Cardiac septum (tissue), 1 donor: ENCODE measurements at regions not wholly inside any gene's neighbourhood (a gene's known extent, or its start where the extent isn't known, plus 50 kb on each side); places are given as distances from the start of the nearest gene placed in this dataset.
"Not testable (repeated sequence)": the region's sequence is repeated elsewhere in the genome, so short reads cannot be mapped to it uniquely, and the experiment has no call there.

ENCODE experiments used
- DNase-seq: peaks from one replicate; pipeline ENCODE4 v3.0.0-alpha.2; 2020; ENCODE audit warnings: low spot score
- intact Hi-C: fragments of 100-400 bp; cut with DNase I; formaldehyde crosslinking; loops from one replicate; pipeline ENCODE4 v1.14.0; 2022
- donor health status: DM: no; HTN: no; CAD: no.

DNA sequence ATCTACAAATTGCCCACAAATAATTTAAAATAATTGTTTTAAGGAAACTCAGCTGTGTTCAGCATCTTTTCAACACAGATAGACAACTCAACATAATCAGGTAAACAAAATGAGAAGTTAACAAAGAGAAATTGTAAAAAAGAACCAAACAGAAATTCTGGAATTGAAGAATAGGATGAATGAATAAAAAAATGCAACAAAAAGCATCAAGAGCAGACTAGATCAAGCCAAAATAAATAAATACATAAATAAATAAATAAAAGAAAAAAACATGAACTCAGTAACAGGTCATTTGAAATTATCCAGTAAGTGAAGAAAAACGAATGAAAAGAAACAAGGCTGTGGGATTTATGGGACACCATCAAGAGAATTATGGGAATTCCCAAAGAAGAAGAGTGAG lies 94.0 kb upstream of the CDK6 start:
- intact Hi-C loops = no loop called here
- no peak for DNase-seq

DNA sequence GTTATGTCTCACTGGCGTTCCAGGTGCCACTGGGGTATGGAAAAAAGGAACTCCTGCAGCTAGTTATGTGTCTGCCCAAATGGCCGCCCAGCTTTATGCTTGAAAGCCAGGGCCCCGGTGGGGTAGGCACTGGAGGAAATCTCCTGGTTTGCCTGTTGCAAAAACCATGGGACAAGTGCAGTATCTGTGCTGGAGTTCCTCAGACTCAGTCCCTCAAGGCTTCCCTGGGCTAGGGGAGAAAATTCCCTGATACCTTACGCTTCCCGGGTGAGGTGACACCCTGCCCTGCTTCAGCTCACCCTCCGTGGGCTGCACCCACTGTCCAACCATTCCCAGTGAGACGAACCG lies 90.3 kb upstream of the CDK6 start:
- intact Hi-C loops = no loop called here
- DNase-seq = no peak

DNA sequence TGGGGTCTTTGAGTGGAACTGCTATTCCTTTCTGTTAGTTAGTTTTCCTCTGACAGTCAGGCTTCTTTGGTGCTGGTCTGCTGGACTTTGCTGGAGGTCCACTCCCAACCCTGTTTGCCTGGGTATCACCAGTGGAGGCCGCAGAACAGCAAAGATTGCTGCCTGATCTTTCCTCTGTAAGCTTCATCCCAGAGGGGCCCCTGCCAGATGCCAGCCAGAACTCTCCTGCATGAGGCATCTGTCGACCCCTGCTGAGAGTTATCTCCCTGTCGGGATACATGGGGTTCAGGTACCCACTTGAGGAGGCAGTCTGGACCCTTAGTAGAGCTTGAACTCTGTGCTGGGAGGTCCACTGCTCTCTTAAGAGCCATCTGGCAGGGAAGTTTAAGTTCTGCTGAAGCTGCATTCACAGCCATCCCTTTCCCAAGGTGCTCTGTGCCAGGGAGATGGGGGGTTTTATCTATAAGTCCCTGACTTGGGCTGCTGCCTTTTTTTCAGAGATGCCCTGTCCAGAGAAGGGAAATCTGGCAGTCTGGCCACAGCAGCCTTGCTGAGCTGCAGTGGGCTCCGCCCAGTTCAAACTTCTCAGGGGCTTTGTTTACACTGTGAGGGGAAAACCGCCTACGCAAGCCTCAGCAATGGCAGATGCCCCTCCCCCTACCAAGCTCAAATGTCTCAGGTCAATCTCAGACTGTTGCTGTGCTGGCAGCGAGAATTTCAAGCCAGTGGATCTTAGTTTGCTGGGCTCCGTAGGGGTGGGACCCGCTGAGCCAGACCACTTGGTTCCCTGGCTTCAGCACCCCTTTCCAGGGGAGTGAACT lies 89.7 kb upstream of the CDK6 start:
- intact Hi-C loops = no loop called here
- no peak for DNase-seq

DNA sequence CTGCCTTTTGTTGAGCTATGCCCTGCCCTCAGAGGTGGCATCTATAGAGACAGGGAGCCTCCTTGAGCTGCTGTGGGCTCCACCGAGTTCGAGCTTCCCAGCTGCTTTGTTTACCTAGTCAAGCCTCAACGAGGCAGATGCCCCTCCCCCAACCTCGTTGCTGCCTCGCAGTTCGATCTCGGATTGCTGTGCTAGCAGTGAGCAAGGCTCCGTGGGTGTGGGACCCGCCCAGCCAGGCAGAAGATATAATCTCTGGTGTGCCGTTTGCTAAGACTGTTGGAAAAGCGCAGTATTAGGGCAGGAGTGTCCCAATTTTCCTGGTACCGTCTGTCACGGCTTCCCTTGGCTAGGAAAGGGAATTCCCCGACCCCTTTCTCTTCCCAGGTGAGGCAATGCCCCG lies 88.4 kb upstream of the CDK6 start:
- intact Hi-C loops = no loop called here
- DNase-seq = no peak

DNA sequence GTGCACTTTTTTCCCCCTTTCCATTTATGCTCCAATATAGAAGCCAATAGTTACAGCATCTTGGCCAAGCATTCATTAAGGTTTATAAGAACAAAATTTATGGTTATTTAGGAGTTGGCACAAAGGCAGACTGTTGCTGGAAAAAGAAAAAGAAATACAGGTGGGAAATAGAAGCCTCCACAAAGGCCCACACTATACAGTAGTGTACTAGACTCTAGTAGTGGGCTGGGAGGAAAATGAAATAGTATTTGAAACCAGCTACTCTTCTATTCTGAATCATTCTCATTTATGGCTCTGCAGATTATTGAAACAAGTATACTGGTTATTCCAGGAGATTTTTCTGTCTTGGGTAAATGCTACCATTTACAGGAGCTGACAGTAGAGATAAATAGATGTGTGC lies 80.9 kb upstream of the CDK6 start:
- intact Hi-C loops = no loop called here

DNA sequence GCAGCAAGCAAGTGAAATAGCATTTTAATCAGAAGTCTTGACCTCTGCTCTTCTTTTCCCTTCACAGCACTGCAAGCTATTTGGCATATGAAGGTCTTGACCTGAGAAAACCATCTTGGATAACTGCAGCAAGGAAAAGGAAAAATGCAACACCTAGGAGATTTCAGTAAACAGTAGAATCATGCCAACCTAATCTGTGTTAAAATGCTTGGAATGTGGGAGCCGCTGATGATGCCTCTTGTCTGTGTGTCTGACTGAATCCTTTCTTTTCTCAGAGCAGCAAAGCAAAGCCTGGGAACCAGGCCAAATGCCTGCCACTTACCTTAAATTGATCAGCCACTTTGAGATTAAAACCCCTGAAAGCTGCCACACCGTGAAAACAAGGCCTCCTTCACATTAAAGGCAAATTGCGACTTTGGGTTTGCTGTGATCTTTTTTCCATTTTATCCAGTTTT lies 80.4 kb upstream of the CDK6 start:
- no peak for DNase-seq
- intact Hi-C loops = no loop called here

More for the DNA sequence above, 80.9 kb upstream of the CDK6 start:
- no peak for DNase-seq

DNA sequence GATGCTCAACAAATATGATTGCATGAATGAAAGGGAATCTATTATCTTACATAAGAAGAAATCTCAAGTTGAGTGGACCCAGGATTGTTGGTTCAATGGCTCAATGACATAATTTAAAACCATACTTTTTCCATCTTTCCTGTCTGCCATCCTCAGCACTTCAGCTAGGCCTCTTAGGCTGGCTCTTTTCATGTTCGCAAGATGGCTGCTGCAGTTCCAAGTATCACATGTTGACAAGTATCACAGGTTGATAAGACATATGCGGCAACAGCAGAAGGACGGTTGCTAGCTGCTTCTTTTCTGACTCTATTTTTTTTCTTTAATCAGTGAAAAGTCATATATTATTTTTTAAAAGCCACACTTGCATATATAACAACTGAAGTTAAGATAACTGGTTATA lies 79.0 kb upstream of the CDK6 start:
- no peak for DNase-seq
- intact Hi-C loops = no loop called here

DNA sequence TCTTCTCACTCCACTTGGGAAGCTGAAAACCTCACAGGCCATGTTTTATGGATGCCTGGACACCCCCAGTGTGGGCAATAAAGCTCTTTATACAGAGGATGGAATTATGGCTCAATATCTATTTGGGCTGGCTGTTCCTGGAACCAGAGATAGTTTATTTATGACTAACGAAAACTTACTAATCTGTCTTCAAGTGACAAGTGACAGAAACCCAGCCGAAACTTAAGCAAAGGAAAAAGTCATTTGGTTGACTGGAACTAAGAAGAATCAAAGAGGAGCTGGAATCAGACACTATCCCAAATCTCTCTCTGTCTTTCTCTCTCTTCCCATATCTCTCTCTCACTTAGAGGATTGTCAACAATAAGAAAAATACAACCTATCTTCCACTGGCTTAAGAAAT lies 78.3 kb upstream of the CDK6 start:
- intact Hi-C loops = no loop called here

DNA sequence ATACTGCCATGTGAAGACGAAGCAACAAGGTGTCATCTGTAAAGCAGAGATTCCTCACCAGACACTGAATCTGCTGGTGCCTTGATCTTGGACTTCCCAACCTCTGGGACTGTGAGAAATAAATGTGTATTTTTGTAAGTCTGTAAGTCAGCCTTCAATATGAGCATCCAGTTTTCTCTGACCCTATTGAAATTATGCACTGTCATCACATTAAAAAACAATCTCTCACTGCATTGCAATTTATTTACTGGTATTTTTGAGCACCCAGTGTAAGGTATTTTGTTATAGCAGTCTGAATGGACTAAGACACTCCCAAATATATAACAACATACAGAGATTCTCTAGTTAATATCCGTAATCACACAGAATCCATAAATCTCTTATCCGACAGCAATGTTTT lies 77.5 kb upstream of the CDK6 start:
- no peak for DNase-seq
- intact Hi-C loops = no loop called here

More for the DNA sequence above, 78.3 kb upstream of the CDK6 start:
- no peak for DNase-seq

DNA sequence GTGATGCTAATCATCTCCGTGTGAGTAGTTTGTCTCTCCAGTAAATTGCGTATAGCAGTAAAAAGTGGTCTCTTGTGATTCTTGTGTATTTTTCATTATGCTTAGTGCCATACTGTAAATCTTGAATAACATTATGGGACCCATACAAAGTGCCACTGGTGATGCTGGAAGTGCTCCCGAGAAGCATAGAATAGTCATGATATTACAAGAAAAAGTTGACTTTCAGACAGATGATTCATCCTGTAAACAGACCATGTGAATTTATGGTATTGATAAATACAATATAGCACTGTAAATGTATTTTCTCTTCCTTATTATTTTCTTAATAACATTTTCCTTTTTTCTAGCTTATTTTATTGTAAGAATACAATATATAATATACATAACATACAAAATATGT lies 74.6 kb upstream of the CDK6 start:
- no peak for DNase-seq
- intact Hi-C loops = no loop called here

DNA sequence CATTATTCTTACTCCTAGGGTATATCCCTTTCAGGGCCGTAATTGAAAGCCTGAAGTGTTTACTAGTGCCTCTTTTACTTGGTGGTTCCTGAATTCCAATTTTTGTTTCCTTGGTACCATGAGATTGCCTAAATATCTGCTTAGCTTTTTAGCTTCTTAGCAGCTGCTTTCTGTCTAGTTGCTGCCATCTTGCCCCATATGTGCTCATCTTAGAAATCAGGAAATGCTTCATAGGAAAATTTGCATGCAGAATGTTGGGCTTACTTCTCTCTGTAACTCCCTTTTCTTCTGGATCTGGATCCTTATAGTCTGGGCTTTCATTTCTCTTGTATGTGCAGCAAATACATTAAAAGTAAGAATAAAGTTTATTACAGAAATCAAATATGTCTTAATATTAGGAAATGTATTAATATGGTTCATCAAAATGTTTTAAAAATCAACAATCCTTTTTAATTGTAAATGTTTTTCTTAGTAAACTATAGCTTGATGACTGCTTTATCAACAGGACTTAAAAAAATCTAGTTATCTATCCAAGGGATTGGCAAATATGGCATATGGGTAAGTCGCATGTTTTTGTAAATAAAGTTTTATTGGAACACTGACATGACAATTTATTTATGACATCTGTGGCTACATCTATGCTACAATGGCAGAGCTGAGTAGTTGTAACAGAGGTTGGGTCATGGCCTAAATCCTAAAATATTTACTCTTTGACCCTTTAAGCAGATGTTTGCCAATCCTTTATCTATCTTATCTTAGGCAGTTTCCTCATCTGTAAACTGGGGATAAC lies 73.5 kb upstream of the CDK6 start:
- intact Hi-C loops = no loop called here
- DNase-seq = no peak

DNA sequence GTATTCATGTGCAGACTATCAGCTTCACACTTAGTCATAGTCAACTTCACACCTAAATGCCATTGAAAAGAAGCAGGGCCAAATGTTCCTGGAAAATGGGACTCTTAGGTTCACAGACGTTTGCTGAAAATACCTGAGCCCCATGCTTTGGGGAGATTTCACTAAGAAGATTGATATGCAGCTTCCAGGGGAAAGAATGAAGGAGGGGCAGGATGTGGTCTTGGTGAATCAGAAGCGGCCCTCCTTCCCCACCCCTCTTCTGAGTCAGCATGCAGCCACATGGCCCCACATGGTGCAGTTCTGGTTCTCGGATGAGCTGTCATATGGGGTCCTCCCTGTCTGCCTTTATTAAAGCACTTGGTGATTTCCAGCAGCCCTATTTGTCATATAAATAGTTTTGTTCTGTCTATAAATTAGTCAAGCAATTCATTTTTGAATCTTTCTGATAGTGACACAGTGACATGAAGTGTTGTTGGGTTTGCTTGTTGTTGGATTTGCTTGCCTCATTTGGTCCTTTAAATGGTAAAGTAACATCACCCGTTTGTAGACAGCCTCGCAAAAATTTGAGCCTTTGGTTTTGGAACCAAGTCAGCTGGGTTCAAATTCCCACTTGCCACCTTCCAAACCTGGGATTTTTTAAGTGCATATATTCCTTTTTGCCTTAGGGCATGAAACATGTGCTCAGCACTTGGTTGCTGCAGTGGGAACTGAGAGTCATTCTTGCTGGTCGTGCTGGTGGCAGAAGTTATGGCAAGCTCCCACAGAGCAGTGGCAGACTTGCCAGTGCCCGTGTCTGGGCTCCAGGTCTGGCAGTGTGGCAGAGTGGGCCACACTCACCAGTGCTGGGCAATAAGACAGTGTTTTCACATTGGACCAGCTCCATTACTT lies 68.1 kb upstream of the CDK6 start:
- intact Hi-C loops = no loop called here
- DNase-seq = no peak

DNA sequence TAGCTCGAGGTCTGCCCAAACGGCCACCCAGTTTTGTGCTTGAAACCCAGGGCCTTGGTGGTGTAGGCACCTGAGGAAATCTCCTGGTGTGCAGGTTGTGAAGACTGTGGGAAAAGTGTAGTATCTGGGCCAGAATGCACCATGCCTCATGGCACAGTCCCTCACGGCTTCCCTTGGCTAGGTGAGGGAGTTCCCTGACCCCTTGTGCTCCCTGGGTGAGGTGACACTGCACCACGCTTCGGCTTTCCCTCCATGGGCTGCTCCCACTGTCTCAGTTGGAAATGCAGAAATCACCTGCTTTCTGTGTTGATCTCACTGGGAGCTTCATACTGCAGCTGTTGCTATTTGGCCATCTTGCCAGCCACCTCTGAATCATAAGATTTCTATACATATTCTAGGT lies 62.4 kb upstream of the CDK6 start:
- intact Hi-C loops = no loop called here
- DNase-seq = no peak

DNA sequence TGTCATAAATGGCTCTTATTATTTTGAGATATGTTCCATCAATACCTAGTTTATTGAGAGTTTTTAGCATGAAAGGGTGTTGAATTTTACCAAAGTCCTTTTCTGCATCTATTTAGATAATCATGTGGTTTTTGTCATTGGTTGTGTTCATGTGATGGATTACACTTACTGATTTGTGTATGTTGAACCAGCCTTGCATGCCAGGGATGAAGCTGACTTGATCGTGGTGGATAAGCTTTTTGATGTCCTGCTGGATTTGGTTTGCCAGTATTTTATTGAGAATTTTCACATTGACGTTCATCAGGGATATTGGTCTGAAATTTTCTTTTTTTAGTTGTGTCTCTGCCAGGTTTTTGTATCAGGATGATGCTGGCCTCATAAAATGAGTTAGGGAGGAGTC lies 58.5 kb upstream of the CDK6 start:
- DNase-seq, intact Hi-C loops: not testable (repeated sequence)

DNA sequence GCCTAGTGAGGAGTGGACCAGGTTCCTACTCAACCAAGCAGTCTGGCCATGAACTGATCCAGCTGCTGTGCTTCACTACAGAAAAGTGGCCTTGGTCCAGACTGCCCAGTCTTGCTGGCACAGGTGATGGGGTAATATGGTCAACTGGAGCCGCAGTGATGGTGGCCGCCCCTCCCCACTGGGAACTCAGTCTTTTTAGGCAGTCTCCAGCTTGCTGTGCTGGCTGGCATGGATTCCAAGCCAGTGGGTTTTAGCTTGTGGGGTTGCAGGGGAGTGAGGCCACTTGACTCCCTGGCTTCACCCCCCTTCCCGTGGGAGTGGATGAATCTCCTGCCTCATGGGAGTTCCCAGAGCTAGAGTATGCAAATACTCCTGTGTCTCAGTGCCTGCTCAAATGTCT lies 52.7 kb upstream of the CDK6 start:
- intact Hi-C loops = no loop called here
- DNase-seq = no peak
